ENCODE measurements at regions not wholly inside any gene's neighbourhood (a gene's known extent, or its start where the extent isn't known, plus 50 kb on each side); places are given as distances from the start of the nearest gene placed in this dataset.
"Not testable (repeated sequence)": the region's sequence is repeated elsewhere in the genome, so short reads cannot be mapped to it uniquely, and the experiment has no call there.

GRCh38 chr9:65566018-65566417, 109.7 kb upstream of the ZNG1E start:
- not testable (repeated sequence) for H3K36me3 ChIP-seq (ENCODE audit: control insufficient read depth in 2 of 2, insufficient read depth in 2 of 2, low read length in 2 of 2); H3K9ac ChIP-seq (ENCODE audit: low read depth in 1 of 2, low read length in 2 of 2); H3K27ac ChIP-seq (ENCODE audit: low read depth in 2 of 2, low read length in 2 of 2); H3K4me3 ChIP-seq (ENCODE audit: low read length in 2 of 2); H3K9me3 ChIP-seq (ENCODE audit: control insufficient read depth in 2 of 2, low read length in 2 of 2); H3K27me3 ChIP-seq (ENCODE audit: control insufficient read depth in 2 of 2, insufficient read depth in 2 of 2, low read length in 2 of 2); H3K4me1 ChIP-seq (ENCODE audit: control insufficient read depth in 2 of 2, insufficient read depth in 2 of 2, low read length in 2 of 2)

GRCh38 chr9:65519018-65519417, 156.7 kb upstream of the ZNG1E start:
- not testable (repeated sequence) for H3K36me3 ChIP-seq (ENCODE audit: control insufficient read depth in 2 of 2, insufficient read depth in 2 of 2, low read length in 2 of 2); H3K27ac ChIP-seq (ENCODE audit: low read depth in 2 of 2, low read length in 2 of 2); H3K4me3 ChIP-seq (ENCODE audit: low read length in 2 of 2); H3K9ac ChIP-seq (ENCODE audit: low read depth in 1 of 2, low read length in 2 of 2); H3K27me3 ChIP-seq (ENCODE audit: control insufficient read depth in 2 of 2, insufficient read depth in 2 of 2, low read length in 2 of 2); H3K4me1 ChIP-seq (ENCODE audit: control insufficient read depth in 2 of 2, insufficient read depth in 2 of 2, low read length in 2 of 2); H3K9me3 ChIP-seq (ENCODE audit: control insufficient read depth in 2 of 2, low read length in 2 of 2)

DNA sequence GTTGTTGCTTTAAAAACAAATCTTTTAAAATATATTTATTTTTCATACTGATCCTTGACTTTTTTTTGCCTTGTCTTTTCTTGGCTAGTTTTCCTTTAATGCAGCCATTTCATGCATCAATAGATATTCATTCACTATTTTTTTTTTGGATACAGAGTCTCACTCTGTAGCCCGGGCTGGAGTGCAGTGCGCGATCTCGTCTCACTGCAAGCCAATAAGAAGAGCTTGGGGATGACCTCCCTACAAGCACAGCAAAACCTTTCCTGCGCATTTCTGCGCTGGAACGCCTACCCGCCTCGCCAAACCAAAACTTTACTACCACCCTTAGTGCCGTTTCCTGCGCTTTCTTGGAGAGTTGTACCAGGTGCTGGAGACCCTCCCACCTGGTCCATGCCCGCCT, 161.3 kb upstream of the ZNG1E start:
- not testable (repeated sequence) for H3K4me3 ChIP-seq (ENCODE audit: low read length in 2 of 2); H3K27ac ChIP-seq (ENCODE audit: low read depth in 2 of 2, low read length in 2 of 2); H3K36me3 ChIP-seq (ENCODE audit: control insufficient read depth in 2 of 2, insufficient read depth in 2 of 2, low read length in 2 of 2); H3K27me3 ChIP-seq (ENCODE audit: control insufficient read depth in 2 of 2, insufficient read depth in 2 of 2, low read length in 2 of 2); H3K4me1 ChIP-seq (ENCODE audit: control insufficient read depth in 2 of 2, insufficient read depth in 2 of 2, low read length in 2 of 2); H3K9me3 ChIP-seq (ENCODE audit: control insufficient read depth in 2 of 2, low read length in 2 of 2); H3K9ac ChIP-seq (ENCODE audit: low read depth in 1 of 2, low read length in 2 of 2)

DNA sequence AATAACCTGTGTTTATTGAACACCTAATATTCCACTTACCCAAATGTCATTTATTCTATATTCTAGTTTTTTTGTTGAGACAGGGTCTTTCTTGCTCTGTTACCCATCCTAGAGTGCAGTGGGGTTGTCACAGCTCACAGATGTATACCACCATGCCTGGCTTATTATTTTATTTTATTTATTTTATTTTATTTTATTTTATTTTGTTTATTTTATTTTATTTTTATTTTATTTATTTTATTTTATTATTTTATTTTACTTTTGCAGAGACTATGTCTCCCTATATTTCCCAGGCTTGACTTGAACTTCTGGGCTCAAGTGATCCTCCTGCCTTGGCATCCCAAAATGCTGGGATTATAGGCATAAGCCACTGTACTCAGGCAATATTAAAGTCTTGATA, 167.8 kb upstream of the ZNG1E start:
- H3K4me3 ChIP-seq (ENCODE audit: low read length in 2 of 2); H3K9ac ChIP-seq (ENCODE audit: low read depth in 1 of 2, low read length in 2 of 2); H3K27me3 ChIP-seq (ENCODE audit: control insufficient read depth in 2 of 2, insufficient read depth in 2 of 2, low read length in 2 of 2); H3K4me1 ChIP-seq (ENCODE audit: control insufficient read depth in 2 of 2, insufficient read depth in 2 of 2, low read length in 2 of 2); H3K27ac ChIP-seq (ENCODE audit: low read depth in 2 of 2, low read length in 2 of 2); H3K36me3 ChIP-seq (ENCODE audit: control insufficient read depth in 2 of 2, insufficient read depth in 2 of 2, low read length in 2 of 2); H3K9me3 ChIP-seq (ENCODE audit: control insufficient read depth in 2 of 2, low read length in 2 of 2): not testable (repeated sequence)

DNA sequence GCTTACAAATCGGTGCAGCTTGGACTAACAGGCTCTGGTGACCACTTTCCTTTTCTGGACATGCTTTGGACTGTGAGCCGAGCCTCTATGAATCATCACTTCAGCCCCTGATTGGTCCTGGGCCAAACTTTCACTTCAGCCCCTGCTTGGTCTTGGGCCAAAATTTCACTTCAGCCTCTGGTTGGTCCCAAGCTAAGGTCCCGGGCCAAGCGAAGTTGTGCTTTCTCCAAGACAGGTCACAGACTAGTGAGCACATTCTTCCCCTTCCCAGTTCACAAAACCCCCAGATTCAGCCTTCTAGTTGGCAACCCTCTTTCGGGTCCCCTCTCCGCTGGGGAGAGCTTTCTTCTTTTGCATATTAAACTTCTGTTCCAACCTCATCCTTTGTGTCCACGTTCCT, 171.0 kb upstream of the ZNG1E start:
- not testable (repeated sequence) for H3K27ac ChIP-seq (ENCODE audit: low read depth in 2 of 2, low read length in 2 of 2); H3K27me3 ChIP-seq (ENCODE audit: control insufficient read depth in 2 of 2, insufficient read depth in 2 of 2, low read length in 2 of 2); H3K9me3 ChIP-seq (ENCODE audit: control insufficient read depth in 2 of 2, low read length in 2 of 2); H3K4me1 ChIP-seq (ENCODE audit: control insufficient read depth in 2 of 2, insufficient read depth in 2 of 2, low read length in 2 of 2); H3K9ac ChIP-seq (ENCODE audit: low read depth in 1 of 2, low read length in 2 of 2); H3K36me3 ChIP-seq (ENCODE audit: control insufficient read depth in 2 of 2, insufficient read depth in 2 of 2, low read length in 2 of 2); H3K4me3 ChIP-seq (ENCODE audit: low read length in 2 of 2)

DNA sequence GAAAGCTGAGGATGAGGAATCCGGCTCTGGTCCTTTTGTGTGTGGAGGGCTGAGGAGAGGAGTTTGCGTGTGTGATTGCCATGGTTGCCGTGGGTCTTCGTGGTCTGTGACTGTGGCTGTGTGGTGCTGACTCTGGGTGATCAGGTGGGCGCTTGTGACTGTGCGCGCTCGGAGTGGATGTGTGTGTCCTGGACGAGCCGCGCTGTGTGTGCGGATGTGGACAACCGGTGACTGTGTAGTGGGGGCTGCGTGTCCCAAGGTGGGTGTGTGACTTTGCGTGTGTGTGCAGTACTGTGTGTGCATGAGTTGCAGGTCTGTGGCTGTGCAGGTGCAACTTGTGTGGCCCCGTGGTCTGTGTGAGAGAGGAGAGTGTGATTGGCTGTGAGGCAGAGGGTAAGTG, 172.0 kb upstream of the ZNG1E start:
- not testable (repeated sequence) for H3K9me3 ChIP-seq (ENCODE audit: control insufficient read depth in 2 of 2, low read length in 2 of 2); H3K4me3 ChIP-seq (ENCODE audit: low read length in 2 of 2); H3K9ac ChIP-seq (ENCODE audit: low read depth in 1 of 2, low read length in 2 of 2); H3K36me3 ChIP-seq (ENCODE audit: control insufficient read depth in 2 of 2, insufficient read depth in 2 of 2, low read length in 2 of 2); H3K27me3 ChIP-seq (ENCODE audit: control insufficient read depth in 2 of 2, insufficient read depth in 2 of 2, low read length in 2 of 2); H3K27ac ChIP-seq (ENCODE audit: low read depth in 2 of 2, low read length in 2 of 2); H3K4me1 ChIP-seq (ENCODE audit: control insufficient read depth in 2 of 2, insufficient read depth in 2 of 2, low read length in 2 of 2)

DNA sequence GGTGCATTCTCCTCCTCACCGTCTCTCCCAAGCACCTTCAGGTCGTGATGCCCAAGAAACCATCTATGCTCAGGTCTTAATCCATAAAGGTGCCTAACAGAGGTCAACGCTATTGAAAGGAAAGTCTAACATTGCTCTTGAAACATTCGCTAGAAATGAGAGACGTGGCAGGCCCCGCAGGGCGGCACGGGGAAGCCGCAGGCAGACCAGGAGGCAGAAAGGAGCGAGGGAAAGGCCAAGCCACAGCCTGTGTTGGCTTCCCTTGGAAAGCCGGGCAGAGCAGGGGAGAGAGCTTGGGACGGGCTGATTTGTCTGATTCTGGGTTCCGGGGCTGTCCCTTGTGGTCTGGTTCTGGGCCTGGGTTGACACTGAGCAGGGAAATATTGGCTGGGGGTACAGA, 192.8 kb upstream of the ZNG1E start:
- not testable (repeated sequence) for H3K27ac ChIP-seq (ENCODE audit: low read depth in 2 of 2, low read length in 2 of 2); H3K4me3 ChIP-seq (ENCODE audit: low read length in 2 of 2); H3K9me3 ChIP-seq (ENCODE audit: control insufficient read depth in 2 of 2, low read length in 2 of 2); H3K9ac ChIP-seq (ENCODE audit: low read depth in 1 of 2, low read length in 2 of 2); H3K36me3 ChIP-seq (ENCODE audit: control insufficient read depth in 2 of 2, insufficient read depth in 2 of 2, low read length in 2 of 2); H3K27me3 ChIP-seq (ENCODE audit: control insufficient read depth in 2 of 2, insufficient read depth in 2 of 2, low read length in 2 of 2); H3K4me1 ChIP-seq (ENCODE audit: control insufficient read depth in 2 of 2, insufficient read depth in 2 of 2, low read length in 2 of 2)

GRCh38 chr9:65481291-65481690, 194.4 kb upstream of the ZNG1E start:
- H3K4me3 ChIP-seq (ENCODE audit: low read length in 2 of 2); H3K27me3 ChIP-seq (ENCODE audit: control insufficient read depth in 2 of 2, insufficient read depth in 2 of 2, low read length in 2 of 2); H3K9ac ChIP-seq (ENCODE audit: low read depth in 1 of 2, low read length in 2 of 2); H3K27ac ChIP-seq (ENCODE audit: low read depth in 2 of 2, low read length in 2 of 2); H3K36me3 ChIP-seq (ENCODE audit: control insufficient read depth in 2 of 2, insufficient read depth in 2 of 2, low read length in 2 of 2); H3K9me3 ChIP-seq (ENCODE audit: control insufficient read depth in 2 of 2, low read length in 2 of 2); H3K4me1 ChIP-seq (ENCODE audit: control insufficient read depth in 2 of 2, insufficient read depth in 2 of 2, low read length in 2 of 2): not testable (repeated sequence)

GRCh38 chr9:65474891-65475290, 189.9 kb upstream of the FOXD4L5 start:
- H3K36me3 ChIP-seq (ENCODE audit: control insufficient read depth in 2 of 2, insufficient read depth in 2 of 2, low read length in 2 of 2); H3K9me3 ChIP-seq (ENCODE audit: control insufficient read depth in 2 of 2, low read length in 2 of 2); H3K27me3 ChIP-seq (ENCODE audit: control insufficient read depth in 2 of 2, insufficient read depth in 2 of 2, low read length in 2 of 2); H3K9ac ChIP-seq (ENCODE audit: low read depth in 1 of 2, low read length in 2 of 2); H3K4me3 ChIP-seq (ENCODE audit: low read length in 2 of 2); H3K4me1 ChIP-seq (ENCODE audit: control insufficient read depth in 2 of 2, insufficient read depth in 2 of 2, low read length in 2 of 2); H3K27ac ChIP-seq (ENCODE audit: low read depth in 2 of 2, low read length in 2 of 2): not testable (repeated sequence)

GRCh38 chr9:65473059-65473822, 188.2 kb upstream of the FOXD4L5 start:
- not testable (repeated sequence) for H3K4me1 ChIP-seq (ENCODE audit: control insufficient read depth in 2 of 2, insufficient read depth in 2 of 2, low read length in 2 of 2); H3K36me3 ChIP-seq (ENCODE audit: control insufficient read depth in 2 of 2, insufficient read depth in 2 of 2, low read length in 2 of 2); H3K4me3 ChIP-seq (ENCODE audit: low read length in 2 of 2); H3K9me3 ChIP-seq (ENCODE audit: control insufficient read depth in 2 of 2, low read length in 2 of 2); H3K9ac ChIP-seq (ENCODE audit: low read depth in 1 of 2, low read length in 2 of 2); H3K27me3 ChIP-seq (ENCODE audit: control insufficient read depth in 2 of 2, insufficient read depth in 2 of 2, low read length in 2 of 2); H3K27ac ChIP-seq (ENCODE audit: low read depth in 2 of 2, low read length in 2 of 2)

DNA sequence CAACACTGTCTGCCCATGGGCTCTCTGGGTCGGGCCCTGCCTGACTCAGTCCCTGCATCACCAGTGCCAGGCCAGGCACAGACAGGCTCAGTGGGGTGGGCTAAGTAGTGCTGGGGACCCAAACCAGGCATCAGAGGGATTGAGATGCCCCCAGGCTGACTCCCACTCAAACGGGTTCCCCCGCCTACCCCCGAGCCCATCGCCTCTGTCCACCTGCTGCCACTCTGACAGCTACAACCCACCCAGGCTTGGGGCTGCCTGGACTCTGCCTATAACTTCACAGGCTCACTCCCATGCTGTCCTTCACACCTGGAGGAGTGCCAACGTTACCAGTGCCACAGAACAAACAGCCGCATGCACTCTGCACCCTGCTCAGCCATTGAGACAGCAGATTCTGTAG, 186.1 kb upstream of the FOXD4L5 start:
- not testable (repeated sequence) for H3K27me3 ChIP-seq (ENCODE audit: control insufficient read depth in 2 of 2, insufficient read depth in 2 of 2, low read length in 2 of 2); H3K27ac ChIP-seq (ENCODE audit: low read depth in 2 of 2, low read length in 2 of 2); H3K4me3 ChIP-seq (ENCODE audit: low read length in 2 of 2); H3K36me3 ChIP-seq (ENCODE audit: control insufficient read depth in 2 of 2, insufficient read depth in 2 of 2, low read length in 2 of 2); H3K4me1 ChIP-seq (ENCODE audit: control insufficient read depth in 2 of 2, insufficient read depth in 2 of 2, low read length in 2 of 2); H3K9ac ChIP-seq (ENCODE audit: low read depth in 1 of 2, low read length in 2 of 2); H3K9me3 ChIP-seq (ENCODE audit: control insufficient read depth in 2 of 2, low read length in 2 of 2)
